G401 (cell line): ENCODE measurements at regions not wholly inside any gene's neighbourhood (a gene's known extent, or its start where the extent isn't known, plus 50 kb on each side); places are given as distances from the start of the nearest gene placed in this dataset.

Experiments used
- DNase-seq: peaks from one replicate; pipeline ENCODE4 v3.0.0-alpha.2; 2015; ENCODE audit warnings: low spot score
- in situ Hi-C: cut with HindIII; loops from 2 replicates; pipeline ENCODE4 v1.10.0; 2016; ENCODE audit warnings: low sequenced_read_pairs, mixed read lengths

DNA sequence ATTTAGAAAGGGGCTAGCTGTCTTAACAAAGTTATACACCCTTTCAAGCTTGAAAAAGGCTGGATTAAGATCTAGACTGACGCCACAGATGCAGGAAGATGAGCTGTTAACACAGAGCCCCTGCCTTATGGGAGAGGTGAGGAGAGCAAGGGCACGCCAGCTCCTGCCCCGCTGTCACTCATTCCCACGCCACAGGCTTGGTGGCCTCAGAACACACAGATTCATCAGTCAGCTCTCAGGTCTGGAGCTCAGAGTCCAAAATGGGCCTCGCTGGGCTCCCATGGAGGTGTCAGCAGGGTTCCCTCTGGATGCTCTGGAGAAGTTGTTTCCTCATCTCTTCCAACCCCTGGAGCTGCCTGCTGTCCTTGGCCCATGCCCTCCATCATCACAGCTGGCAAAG is 554.2 kb downstream of the TCERG1L start:
- in situ Hi-C loops: no loop called here

DNA sequence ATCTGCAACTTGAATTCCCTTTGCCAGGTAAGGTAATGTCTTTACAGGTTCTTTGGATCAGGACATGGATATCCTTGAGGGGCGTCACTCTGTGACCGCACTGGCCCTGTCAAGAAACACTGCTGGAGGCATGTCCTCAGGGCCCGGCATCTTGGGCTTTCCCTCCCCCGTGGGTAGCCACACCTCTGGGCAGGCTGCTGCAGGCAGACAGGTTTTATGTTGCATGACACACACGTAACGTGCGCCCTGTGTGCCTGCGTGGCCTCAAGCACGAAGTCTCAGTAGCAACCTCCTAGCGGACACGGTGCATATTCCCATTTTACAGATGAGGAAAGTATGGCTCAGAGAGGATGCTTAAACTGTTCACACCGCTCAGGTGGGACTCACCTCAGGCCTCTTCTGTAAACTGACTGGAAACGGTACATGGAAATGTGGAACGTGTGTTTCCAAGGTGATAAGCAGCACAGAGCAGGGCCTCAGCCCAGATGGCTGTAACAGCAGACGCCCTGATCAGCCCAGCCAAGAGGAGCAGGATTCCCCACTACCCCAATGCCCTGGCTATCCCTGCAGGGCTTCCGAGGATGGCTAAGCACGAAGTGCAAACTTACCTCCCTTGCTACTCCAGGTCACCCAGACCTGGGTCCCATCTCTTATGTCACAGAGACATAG is 553.6 kb downstream of the TCERG1L start:
- in situ Hi-C loops: no loop called here

More for the DNA sequence above, 554.2 kb downstream of the TCERG1L start:
- DNase-seq: no peak

DNA sequence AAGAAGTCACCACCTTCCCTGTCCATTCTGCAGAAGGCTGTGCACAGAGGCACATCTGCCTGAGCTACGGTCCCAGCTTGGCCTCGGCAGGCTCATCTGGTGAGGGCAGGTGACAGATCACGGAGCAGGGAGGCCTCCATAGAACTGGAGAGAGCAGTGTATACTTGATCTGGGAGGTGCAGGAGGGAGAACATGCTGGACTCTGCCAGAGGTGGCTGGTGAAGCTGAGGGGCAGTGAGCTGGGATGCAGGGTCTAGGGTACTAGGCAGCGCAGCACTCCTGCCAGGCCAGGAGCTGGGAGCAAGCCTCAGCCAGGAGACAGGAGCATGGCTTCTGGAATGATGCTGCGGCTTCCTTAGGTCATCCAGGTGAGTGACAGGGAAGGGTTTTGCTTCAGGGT is 553.0 kb downstream of the TCERG1L start:
- in situ Hi-C loops: no loop called here
- DNase-seq: no peak

More for the DNA sequence above, 553.6 kb downstream of the TCERG1L start:
- no peak for DNase-seq

DNA sequence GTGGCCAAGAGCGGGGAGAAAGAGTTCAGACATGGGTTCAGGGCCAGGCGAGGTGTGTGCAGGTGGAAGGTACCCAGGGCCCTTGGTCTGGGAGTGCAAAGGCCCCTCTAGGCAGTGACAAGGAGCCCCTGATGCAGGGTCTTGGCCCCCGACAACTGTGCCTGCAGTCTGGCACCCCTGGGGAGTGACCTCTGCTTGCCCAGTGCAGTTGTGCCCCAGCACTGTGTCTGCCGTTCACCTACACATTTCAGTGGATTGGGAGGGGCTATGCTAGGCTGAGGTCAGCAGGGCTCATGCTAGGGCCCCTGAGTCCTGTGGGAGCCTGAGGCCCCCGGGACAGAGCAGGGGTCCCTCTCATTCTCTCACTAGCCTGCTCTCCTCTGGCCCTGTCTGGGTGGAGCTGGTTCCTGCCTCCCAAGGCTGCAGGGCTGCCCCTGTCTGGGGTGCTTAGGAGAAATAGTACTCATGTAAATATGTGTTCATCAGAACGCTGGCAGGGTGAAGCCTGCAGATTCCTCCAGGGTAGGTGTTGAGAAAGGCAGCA is 550.4 kb downstream of the TCERG1L start:
- DNase-seq: no peak
- in situ Hi-C loops: no loop called here

DNA sequence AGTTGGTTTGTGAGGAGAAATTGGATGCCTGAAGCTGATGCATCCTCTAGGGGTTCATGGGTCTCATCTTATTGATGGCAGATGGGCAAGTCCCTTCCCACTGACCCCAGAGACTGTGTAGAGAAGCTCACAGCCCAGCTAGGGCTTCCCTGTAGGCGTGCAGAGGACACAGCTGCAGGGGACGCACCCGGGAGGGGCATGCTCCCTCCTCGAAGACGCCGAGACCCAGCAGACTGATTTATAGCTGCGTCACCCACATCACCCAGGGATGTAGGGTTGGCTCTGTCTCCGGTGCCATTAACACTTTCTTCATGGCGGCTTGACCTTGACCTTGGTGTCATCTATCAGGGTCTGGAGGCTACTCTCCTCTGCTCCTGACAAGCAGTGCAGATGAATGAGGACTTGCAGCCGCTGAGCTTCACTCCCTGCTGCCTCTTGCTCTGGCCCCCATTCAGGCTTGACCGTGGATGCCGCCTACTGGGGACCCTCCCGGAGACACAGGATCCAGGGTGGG is 549.7 kb downstream of the TCERG1L start:
- in situ Hi-C loops: no loop called here
- no peak for DNase-seq

DNA sequence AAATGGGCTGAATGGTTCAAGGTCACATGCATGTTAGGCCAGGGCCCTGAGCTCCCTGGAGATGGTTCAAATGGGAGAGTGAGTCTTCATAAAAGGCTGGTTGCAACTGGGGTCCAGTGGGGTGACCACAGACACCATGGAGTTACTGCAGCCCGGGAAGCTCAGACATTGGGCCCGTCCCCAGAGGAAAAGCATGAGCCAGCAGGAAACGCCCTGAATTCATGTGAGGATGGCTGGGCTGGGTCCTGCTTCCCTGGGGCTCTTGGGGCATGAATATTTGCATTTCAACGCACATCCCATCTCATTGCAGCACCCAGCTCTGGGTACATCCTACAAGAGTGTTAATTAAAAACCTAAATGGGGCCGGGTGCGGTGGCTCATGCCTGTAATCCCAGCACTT is 549.0 kb downstream of the TCERG1L start:
- DNase-seq: no peak
- in situ Hi-C loops: no loop called here

DNA sequence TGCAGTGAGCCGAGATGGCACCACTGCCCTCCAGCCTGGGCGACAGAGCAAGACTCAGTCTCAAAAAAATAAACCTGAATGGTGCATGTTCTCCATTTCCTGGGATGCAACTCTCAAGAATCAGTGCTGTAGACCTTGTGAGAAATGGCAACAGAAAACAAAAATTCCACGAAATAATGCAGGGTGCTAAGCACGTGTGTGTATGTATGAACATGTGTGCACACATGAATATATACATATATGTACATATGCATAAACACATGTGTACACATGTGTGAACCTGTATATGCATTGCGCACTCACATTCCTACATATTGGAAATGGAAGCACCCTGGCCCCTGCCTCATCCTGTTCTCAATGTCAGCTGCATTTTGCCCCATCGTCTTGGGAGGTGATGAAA is 548.5 kb downstream of the TCERG1L start:
- in situ Hi-C loops: no loop called here
- no peak for DNase-seq

DNA sequence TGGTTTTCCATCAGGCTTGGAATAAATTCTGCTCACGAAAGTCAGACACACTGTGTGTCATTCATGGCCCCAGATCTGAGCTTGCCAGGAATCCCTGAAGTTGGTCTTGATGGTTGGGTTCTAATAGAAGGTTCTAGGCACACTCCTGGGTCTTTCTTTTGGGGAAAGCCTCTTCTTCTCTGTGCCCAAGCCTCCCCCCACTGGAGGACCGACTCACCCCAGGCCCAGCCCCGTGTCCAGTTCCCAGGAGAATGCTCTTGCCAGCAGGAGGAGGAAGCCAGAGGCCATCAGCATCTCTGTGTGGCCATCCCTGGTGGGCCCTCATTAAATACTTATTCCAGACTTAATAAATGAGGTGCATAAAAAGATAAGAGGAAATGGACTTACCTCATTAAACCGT is 548.0 kb downstream of the TCERG1L start:
- DNase-seq: no peak
- in situ Hi-C loops: no loop called here

DNA sequence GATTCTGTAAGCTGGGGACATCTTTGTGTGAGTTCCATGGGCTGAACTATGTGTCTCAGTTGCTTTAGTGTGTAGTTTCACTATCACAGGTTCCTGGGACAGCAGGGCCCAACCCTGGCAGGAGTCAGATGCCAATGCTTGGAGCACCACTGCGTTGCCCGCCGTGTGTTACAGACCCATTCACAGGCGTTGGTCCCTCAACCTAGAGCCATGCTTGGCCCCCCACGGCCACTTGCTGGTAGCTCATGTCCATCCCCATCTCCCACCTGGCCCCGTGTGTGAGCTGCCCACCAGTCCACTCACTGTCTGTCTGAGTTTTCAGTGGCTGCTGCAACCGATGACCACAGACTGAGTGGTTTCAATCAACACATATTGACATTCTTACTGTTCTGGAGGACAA is 546.9 kb downstream of the TCERG1L start:
- in situ Hi-C loops: no loop called here
- DNase-seq: no peak

DNA sequence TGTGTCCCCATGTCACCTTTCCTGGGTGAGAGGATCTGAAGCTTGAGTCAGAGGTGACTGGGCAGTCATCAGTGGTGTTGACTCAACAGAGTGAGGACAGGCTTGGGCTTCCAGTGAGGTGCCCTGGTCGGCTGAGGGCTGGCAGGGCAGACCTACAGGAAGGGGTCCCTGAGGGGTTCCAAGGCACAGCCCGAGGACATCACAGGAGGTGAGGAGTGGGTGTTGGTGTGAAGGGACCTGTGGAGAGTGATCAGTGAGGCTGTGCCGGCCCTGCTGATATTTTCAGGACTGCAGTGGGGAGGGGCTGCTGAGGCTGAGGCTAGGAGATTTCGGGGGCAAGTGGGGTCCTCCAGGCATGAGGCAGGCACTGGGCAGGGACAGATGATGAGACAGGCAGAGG is 545.5 kb downstream of the TCERG1L start:
- DNase-seq: no peak
- in situ Hi-C loops: no loop called here

DNA sequence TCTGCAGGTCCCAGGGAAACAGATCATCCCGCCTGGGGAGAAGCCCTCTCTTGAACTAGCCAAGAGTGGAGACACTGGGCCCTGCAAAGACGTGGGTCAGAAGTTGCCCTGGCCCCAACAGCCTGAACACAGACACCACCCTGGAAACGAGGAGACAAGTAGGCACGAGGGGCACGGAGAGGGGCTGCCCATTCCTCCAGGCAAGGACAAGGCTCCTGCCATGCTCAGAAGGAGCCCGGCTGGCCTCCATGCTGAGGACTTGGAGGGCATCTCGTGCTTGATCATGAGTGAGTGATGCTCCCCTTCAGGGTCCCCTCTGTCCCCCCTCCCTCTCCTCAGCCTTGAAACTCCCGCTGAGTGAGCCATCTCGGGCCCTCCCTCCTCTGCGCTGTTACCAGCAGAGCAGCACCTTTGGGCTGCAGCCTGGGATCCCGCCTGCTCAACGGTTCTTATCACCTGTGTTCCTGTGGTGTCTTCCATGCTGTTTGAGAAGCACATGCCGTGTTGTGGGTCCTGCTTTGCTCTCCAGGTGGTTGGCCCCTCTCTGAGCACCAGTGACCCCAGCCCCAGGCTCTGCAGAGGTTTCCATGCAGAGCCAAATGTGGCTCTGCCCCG is 544.3 kb downstream of the TCERG1L start:
- DNase-seq: no peak
- in situ Hi-C loops: no loop called here

DNA sequence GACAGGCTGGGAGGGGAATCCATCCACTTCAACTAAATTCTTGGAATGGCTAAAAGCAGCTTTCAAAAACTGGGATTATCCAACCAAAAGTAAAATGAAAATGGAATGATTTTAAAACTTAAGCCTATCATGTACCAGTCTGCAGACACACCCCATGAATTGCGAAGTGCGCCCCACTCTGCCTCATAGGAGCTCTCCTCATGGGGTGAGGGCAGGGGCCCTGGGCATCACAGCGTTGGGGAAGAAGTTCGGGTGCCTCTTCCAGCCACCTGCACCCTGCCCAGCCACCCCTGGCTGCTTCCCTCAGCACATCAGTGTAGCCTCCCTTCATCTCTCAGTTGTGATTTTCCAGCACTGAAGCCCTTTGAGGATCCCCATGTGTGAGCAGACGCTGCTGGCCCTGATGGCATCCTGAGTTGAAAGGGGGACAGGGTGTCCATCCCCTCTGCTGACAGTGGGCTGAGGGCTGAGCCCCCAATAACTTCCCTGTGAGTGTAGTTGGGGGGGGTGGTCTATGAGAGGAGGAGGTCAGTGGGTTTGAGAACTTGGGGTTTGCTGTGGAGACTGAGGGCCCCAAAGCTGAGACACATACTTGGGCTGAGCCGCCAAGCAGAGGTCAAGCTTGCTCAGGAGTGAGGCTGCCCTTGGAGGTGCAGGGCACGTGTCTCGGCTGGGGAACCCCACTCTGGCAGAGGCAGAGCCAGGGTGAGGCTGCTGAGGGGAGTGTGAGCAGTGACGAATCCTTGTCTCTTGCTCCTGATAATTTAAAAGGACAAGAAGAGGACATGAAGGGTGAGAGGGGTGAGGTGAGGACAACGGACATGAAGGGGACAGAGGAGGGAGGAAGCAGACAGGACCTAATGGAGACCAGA is 542.1 kb downstream of the TCERG1L start:
- in situ Hi-C loops: no loop called here
- no peak for DNase-seq

DNA sequence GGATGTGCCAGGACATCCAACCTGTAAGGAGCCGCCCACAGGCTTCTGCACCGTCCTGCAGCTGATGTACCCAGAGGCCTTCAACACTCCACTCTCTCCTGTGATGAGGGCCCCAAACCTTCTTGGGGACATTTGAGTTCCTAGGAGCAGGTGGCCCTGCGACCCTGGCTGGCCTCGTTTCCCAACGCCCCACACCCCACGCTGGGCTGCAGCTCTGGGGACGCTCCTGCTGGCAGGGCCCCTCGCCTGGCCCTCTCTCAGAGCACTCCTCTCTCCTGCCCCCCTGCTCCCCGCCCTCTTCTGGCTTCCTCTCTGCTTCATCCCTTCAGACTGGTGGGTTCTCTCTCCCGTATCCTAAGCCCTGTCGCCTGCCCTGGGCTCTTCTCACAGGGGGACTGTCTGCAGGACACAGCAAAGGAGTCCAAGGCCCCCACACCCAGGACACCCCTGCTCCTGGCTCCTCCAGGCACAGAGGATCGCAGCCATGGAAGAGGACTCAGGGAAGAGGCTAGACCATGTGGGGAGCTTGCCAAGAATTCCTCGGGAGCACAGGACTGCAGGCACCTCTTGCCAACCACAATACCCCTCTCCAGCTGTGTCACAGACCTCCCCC is 541.4 kb downstream of the TCERG1L start:
- DNase-seq: no peak
- in situ Hi-C loops: no loop called here

DNA sequence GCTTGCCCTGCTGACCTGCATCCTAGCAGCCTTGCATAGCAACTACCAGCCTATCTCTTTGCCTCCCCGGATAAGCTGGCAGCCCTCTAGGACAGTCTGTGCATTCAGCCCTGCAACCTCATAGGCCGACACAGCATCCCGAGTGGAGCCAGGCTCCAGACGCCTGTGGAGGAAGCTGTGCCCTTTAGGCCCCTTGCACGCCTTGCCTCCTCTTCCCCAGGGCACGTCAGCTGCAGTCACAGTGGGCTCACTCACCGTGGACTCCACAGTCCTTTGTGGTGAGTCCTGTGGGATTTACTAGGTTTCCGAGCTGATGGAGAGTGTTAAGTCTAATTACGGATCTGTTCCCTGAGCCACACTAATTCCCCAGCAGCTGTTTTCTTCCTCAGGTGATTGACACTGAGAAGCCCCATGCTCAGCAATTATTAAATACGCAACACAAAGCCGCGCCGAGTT is 540.0 kb downstream of the TCERG1L start:
- in situ Hi-C loops: no loop called here
- no peak for DNase-seq

DNA sequence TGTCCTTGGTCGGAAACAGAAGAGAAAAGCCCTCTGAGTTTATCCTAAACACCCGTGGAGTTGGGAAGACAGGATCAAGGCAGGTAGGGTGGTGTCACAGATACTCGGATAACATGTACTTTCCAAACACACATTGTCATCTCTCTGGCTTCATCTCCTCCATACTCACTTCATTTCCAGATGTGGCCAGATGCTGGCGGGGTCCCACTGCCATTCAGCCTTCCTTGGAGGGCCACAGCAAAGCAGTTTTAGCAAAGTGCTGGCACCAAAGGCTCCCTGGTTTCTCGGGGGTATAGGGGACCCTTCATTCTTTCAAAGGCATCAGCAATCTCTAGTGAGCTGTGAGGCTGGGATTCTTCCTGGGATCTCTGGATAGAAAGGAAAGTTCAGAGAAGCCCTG is 539.5 kb downstream of the TCERG1L start:
- no peak for DNase-seq
- in situ Hi-C loops: no loop called here

DNA sequence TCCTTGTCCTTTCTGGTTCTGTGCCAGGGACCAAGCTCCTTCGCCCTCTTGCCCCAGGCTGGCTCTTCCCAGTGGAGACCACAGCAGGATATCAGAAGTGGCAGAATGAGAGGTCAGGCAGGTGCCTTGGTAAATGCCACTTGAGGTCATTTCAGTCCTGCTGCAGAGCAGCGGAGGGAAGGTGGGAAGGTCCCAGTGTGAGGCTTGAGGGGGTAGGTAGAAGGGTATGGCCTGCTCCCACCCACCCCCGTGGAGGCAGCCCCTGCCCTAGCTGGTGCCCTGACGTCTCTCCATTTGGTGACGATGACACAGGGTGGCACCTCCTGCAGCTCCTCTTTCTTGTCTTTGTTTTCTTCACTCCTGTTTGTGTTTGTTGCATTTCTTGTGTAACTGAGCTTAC is 538.8 kb downstream of the TCERG1L start:
- in situ Hi-C loops: no loop called here
- DNase-seq: no peak

DNA sequence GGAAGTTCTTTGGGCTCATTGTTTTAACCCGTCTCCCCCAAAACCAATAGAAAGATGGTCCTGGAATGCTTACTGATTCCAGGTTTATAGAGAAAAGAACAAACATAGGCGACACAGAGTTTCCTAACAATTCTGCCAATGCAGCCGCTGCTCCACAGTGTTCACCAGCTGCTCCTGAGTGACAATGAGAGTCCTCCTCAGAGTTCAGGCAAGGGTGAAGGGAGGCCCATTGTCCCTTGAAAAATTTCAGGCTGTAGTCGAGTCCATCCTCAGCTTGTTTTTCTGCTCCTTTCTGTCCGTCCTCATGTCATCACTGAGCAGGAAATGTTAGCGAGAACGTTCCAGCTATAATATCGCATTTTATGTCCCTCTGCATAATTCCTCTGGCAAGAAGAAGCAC is 537.6 kb downstream of the TCERG1L start:
- in situ Hi-C loops: no loop called here
- no peak for DNase-seq

DNA sequence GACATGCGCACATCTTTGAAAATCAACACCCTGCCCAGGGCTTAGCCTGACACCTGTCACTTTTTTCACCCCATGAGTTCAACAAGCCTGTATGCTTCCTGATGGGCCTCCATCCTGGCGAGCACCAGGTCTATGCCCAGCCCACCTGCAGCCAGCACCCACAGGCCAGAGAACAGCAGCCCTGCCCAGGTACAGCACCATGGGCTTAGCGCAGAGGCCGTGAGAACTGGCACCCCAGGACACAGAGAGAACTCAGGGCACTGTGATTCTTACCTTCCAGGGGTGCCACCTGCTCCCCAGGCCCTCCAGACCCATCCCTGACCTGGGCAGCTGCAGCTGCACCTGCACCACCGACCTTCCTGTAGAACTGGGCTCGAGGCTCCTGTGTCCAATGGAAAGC is 536.6 kb downstream of the TCERG1L start:
- in situ Hi-C loops: no loop called here
- no peak for DNase-seq

DNA sequence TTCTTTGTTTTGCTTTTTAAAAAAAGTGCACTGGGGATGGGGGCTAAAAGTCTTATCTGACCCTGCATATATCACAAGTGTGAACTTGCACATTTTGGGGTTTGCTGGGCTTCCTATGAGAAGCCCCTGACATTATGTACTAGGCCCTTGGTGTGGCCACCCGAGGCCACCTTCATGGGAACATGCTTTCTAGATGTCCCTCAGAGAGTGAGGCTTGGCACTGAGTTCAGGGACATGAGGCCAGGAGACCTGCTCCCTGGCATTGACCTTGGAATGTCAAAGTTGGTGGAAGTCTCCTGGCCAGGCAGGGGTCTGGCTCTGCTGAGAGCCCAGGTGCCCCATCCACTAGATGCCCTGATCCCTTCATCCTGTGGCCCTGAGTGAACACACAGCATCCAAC is 536.2 kb downstream of the TCERG1L start:
- in situ Hi-C loops: no loop called here
- DNase-seq: no peak
